ENCODE measurements at regions not wholly inside any gene's neighbourhood (a gene's known extent, or its start where the extent isn't known, plus 50 kb on each side); places are given as distances from the start of the nearest gene placed in this dataset.
A peak's percentile ranks its signal among the peaks of the same experiment; 100 is the strongest.

GRCh38 chr18:56152551-56153310 is 485.7 kb downstream of the TXNL1 start:
- Mint-ChIP-seq H3K36me3 (ENCODE audit: insufficient read depth) (no peaks in the 10 kb centered on the region), H3K4me1 (ENCODE audit: low read depth) (peaks cover 19% of the 10 kb centered on the region), H3K27ac (peak overlapping the region; percentile 43), H3K27me3 (no peaks in the 10 kb centered on the region), H3K4me3 (ENCODE audit: low read depth) (peak overlapping the region; percentile 4), H3K9me3 (ENCODE audit: low read depth) (no peaks in the 10 kb centered on the region)
- no peak for DNase-seq (ENCODE audit: low spot score, unreplicated experiment)
- TF ChIP-seq CTCF (IDR thresholded peaks at IDR 0.05; ENCODE audit: unreplicated experiment), result no peak

GRCh38 chr18:56148373-56148772 is 490.0 kb downstream of the TXNL1 start:
- Mint-ChIP-seq H3K9me3 (ENCODE audit: low read depth) (no peaks in the 10 kb centered on the region), H3K4me3 (ENCODE audit: low read depth) (no peak overlapping the region), H3K27me3 (no peaks in the 10 kb centered on the region), H3K4me1 (ENCODE audit: low read depth) (peaks cover 27% of the 10 kb centered on the region), H3K36me3 (ENCODE audit: insufficient read depth) (no peaks in the 10 kb centered on the region), H3K27ac (no peak overlapping the region)
- DNase-seq (ENCODE audit: low spot score, unreplicated experiment), result no peak
- no peak for TF ChIP-seq CTCF (IDR thresholded peaks at IDR 0.05; ENCODE audit: unreplicated experiment)

GRCh38 chr18:56146565-56146964 is 491.8 kb downstream of the TXNL1 start:
- Mint-ChIP-seq H3K4me1 (ENCODE audit: low read depth) (peaks cover 13% of the 10 kb centered on the region), H3K9me3 (ENCODE audit: low read depth) (no peaks in the 10 kb centered on the region), H3K4me3 (ENCODE audit: low read depth) (no peak overlapping the region), H3K27ac (no peak overlapping the region), H3K27me3 (no peaks in the 10 kb centered on the region), H3K36me3 (ENCODE audit: insufficient read depth) (no peaks in the 10 kb centered on the region)
- TF ChIP-seq CTCF (IDR thresholded peaks at IDR 0.05; ENCODE audit: unreplicated experiment), result no peak
- DNase-seq (ENCODE audit: low spot score, unreplicated experiment), result no peak

GRCh38 chr18:56142001-56142400 is 496.4 kb downstream of the TXNL1 start:
- Mint-ChIP-seq H3K9me3 (ENCODE audit: low read depth) (no peaks in the 10 kb centered on the region), H3K27ac (no peak overlapping the region), H3K4me1 (ENCODE audit: low read depth) (peaks cover 12% of the 10 kb centered on the region), H3K27me3 (no peaks in the 10 kb centered on the region), H3K4me3 (ENCODE audit: low read depth) (no peak overlapping the region), H3K36me3 (ENCODE audit: insufficient read depth) (no peaks in the 10 kb centered on the region)
- no peak for TF ChIP-seq CTCF (IDR thresholded peaks at IDR 0.05; ENCODE audit: unreplicated experiment)
- no peak for DNase-seq (ENCODE audit: low spot score, unreplicated experiment)

- H3K27me3 Mint-ChIP-seq, result no peaks in the 10 kb centered on the region
- no peak overlapping the region for H3K4me3 Mint-ChIP-seq (ENCODE audit: low read depth)
- no peaks in the 10 kb centered on the region for H3K9me3 Mint-ChIP-seq (ENCODE audit: low read depth)
- no peaks in the 10 kb centered on the region for H3K36me3 Mint-ChIP-seq (ENCODE audit: insufficient read depth)
- H3K27ac Mint-ChIP-seq, result no peak overlapping the region
- no peak for DNase-seq (ENCODE audit: low spot score, unreplicated experiment)
- peaks cover 6% of the 10 kb centered on the region for H3K4me1 Mint-ChIP-seq (ENCODE audit: low read depth)
- TF ChIP-seq CTCF (IDR thresholded peaks at IDR 0.05; ENCODE audit: unreplicated experiment), result no peak
Observed at GRCh38 chr18:56139792-56140254, 498.6 kb downstream of the TXNL1 start.

All from progenitor cell of endocrine pancreas (in vitro differentiated cells).